Panc1 (cell line): ENCODE measurements at regions not wholly inside any gene's neighbourhood (a gene's known extent, or its start where the extent isn't known, plus 50 kb on each side); places are given as distances from the start of the nearest gene placed in this dataset.

Experiments used
- ATAC-seq: fragments of 200-7000 bp; cut with Tn5 transposase; 2 replicates; pipeline ENCODE4 v1.9.1; 2020; ENCODE audit warnings: mild to moderate bottlenecking, moderate library complexity
- BruUV-seq: library from RNA; stranded (reverse); fragments of 400-500 nt; replicated peaks from 2 replicates; lab custom pipeline; 2021; lab: Mats Ljungman, UMichigan
- CTCF ChIA-PET: fragments of 300-600 bp; sonication (Branson Sonifier 250); formaldehyde crosslinking; loops from one replicate; lab custom pipeline; 2022; ENCODE audit warnings: antibody characterized with exemption; lab: Charles Lee
- POLR2A ChIA-PET: fragments of 300-600 bp; sonication (Branson Sonifier 250); formaldehyde crosslinking; loops from one replicate; lab custom pipeline; 2022; ENCODE audit warnings: antibody characterized with exemption; lab: Charles Lee
- DNase-seq: peaks from one replicate; pipeline ENCODE4 v3.0.0-alpha.2; 2010; ENCODE audit warnings: low read depth, low spot score
- H3K27ac ChIP-seq: 2 replicates; pipeline ENCODE4 v1.5.1; 2011; ENCODE audit warnings: mild to moderate bottlenecking, low read length, inconsistent platforms
- H3K27me3 ChIP-seq: fragments of 200-500 bp; sonication (Bioruptor generic); 2 replicates; pipeline ENCODE4 v1.6.0; 2014; ENCODE audit warnings: low read length, inconsistent platforms; ENCODE audit not compliant: control insufficient read depth, insufficient read depth
- H3K36me3 ChIP-seq: fragments of 200-500 bp; sonication (Bioruptor generic); 2 replicates; pipeline ENCODE4 v1.5.1; 2014; ENCODE audit warnings: inconsistent platforms, mild to moderate bottlenecking, low read length, moderate library complexity; ENCODE audit not compliant: control insufficient read depth, insufficient read depth
- H3K4me1 ChIP-seq: 2 replicates; pipeline ENCODE4 v1.5.1; 2011; ENCODE audit warnings: inconsistent platforms, mild to moderate bottlenecking, low read length, moderate library complexity; ENCODE audit not compliant: control insufficient read depth, insufficient read depth
- H3K4me3 ChIP-seq, 2 experiments: 2 replicates each; pipeline ENCODE4 v1.5.1; 2011 to 2012; ENCODE audit warnings: low read depth in 2 of 2, low read length in 2 of 2, mild to moderate bottlenecking in 2 of 2, inconsistent platforms in 1 of 2, moderate library complexity in 1 of 2
- H3K9me3 ChIP-seq: fragments of 200-500 bp; sonication (Bioruptor generic); 2 replicates; pipeline ENCODE4 v1.5.1; 2014; ENCODE audit warnings: low read depth, mild to moderate bottlenecking, inconsistent platforms, low read length, moderate library complexity; ENCODE audit not compliant: control insufficient read depth, insufficient read depth
- POLR2AphosphoS5 ChIP-seq: IDR thresholded peaks from 2 replicates; pipeline ENCODE4 v1.6.1; 2012; ENCODE audit warnings: mild to moderate bottlenecking, low read depth, low read length, moderate library complexity
- SIN3A ChIP-seq: IDR thresholded peaks from 2 replicates; pipeline ENCODE4 v1.6.1; 2012; ENCODE audit warnings: low read depth, mild to moderate bottlenecking, low read length, moderate library complexity, borderline replicate concordance; ENCODE audit not compliant: insufficient read depth
- TCF7L2 ChIP-seq: IDR thresholded peaks from 2 replicates; pipeline ENCODE4 v1.6.1; 2011; ENCODE audit warnings: mild to moderate bottlenecking, low read depth, low read length, inconsistent platforms
- in situ Hi-C: cut with HindIII; loops from 2 replicates; pipeline ENCODE4 v1.10.0; 2016; ENCODE audit warnings: low sequenced_read_pairs, low pct_unique_long_range_greater_than_20kb
- intact Hi-C: fragments of 100-400 bp; cut with micrococcal nuclease; formaldehyde crosslinking; loops from one replicate; pipeline ENCODE4 v1.10.0; 2022; ENCODE audit not compliant: unreplicated experiment
- TF ChIP-seq, protein P1 (sequence below), 2 experiments: IDR thresholded peaks; 2 replicates each; pipeline ENCODE4 v1.6.1; 2011 to 2012; ENCODE audit warnings: low read depth in 2 of 2, control low read depth in 1 of 2, low read length in 1 of 2, mild to moderate bottlenecking in 1 of 2, moderate library complexity in 1 of 2; ENCODE audit not compliant: insufficient read depth in 1 of 2
- TF ChIP-seq, protein P2 (sequence below): fragments of 450-650 bp; IDR thresholded peaks from 2 replicates; pipeline ENCODE4 v1.5.1; 2017; ENCODE audit warnings: mild to moderate bottlenecking

DNA sequence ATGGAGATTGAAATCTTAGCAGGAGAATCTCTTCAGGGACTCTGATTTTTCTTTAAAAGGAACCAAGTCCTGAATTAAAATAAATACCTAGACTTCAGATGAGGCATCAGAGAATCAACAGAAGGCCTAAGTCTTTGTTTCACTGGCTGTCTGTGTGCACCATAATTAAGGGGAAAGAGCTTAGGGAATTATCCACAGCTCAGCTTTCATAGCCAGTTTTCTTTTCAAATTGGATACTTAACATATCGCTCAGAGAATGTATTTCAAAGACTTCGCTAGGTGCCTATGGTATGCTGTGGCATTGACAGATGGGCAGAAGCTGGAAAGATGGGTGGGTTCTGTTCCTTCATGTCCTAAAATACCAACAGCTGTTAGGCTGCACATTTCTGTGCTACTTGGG is 325.8 kb downstream of the TMEM38B start:
- in situ Hi-C loops = no loop called here
- Histone ChIP-seq H3K4me1 (no peaks in the 10 kb centered on the region), H3K27ac (no peak overlapping the region), H3K4me3 (no peak overlapping the region), H3K9me3 (no peaks in the 10 kb centered on the region), H3K27me3 (no peaks in the 10 kb centered on the region), H3K36me3 (no peaks in the 10 kb centered on the region)
- TF ChIP-seq, protein P1, sequence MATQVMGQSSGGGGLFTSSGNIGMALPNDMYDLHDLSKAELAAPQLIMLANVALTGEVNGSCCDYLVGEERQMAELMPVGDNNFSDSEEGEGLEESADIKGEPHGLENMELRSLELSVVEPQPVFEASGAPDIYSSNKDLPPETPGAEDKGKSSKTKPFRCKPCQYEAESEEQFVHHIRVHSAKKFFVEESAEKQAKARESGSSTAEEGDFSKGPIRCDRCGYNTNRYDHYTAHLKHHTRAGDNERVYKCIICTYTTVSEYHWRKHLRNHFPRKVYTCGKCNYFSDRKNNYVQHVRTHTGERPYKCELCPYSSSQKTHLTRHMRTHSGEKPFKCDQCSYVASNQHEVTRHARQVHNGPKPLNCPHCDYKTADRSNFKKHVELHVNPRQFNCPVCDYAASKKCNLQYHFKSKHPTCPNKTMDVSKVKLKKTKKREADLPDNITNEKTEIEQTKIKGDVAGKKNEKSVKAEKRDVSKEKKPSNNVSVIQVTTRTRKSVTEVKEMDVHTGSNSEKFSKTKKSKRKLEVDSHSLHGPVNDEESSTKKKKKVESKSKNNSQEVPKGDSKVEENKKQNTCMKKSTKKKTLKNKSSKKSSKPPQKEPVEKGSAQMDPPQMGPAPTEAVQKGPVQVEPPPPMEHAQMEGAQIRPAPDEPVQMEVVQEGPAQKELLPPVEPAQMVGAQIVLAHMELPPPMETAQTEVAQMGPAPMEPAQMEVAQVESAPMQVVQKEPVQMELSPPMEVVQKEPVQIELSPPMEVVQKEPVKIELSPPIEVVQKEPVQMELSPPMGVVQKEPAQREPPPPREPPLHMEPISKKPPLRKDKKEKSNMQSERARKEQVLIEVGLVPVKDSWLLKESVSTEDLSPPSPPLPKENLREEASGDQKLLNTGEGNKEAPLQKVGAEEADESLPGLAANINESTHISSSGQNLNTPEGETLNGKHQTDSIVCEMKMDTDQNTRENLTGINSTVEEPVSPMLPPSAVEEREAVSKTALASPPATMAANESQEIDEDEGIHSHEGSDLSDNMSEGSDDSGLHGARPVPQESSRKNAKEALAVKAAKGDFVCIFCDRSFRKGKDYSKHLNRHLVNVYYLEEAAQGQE (IDR thresholded peaks at IDR 0.05; ENCODE audit: insufficient read depth in 1 of 2, low read depth in 2 of 2, low read length in 1 of 2) = no peak
- TF ChIP-seq TCF7L2 (no peak), SIN3A (no peak), POLR2AphosphoS5 (no peak)
- TF ChIP-seq, protein P2, sequence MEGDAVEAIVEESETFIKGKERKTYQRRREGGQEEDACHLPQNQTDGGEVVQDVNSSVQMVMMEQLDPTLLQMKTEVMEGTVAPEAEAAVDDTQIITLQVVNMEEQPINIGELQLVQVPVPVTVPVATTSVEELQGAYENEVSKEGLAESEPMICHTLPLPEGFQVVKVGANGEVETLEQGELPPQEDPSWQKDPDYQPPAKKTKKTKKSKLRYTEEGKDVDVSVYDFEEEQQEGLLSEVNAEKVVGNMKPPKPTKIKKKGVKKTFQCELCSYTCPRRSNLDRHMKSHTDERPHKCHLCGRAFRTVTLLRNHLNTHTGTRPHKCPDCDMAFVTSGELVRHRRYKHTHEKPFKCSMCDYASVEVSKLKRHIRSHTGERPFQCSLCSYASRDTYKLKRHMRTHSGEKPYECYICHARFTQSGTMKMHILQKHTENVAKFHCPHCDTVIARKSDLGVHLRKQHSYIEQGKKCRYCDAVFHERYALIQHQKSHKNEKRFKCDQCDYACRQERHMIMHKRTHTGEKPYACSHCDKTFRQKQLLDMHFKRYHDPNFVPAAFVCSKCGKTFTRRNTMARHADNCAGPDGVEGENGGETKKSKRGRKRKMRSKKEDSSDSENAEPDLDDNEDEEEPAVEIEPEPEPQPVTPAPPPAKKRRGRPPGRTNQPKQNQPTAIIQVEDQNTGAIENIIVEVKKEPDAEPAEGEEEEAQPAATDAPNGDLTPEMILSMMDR = no peak
- no TSS peak for BruUV-seq
- ChIA-PET CTCF (no interaction called here), POLR2A (no interaction called here)
- intact Hi-C loops = no loop called here
- DNase-seq (no peak), ATAC-seq (no peak)

DNA sequence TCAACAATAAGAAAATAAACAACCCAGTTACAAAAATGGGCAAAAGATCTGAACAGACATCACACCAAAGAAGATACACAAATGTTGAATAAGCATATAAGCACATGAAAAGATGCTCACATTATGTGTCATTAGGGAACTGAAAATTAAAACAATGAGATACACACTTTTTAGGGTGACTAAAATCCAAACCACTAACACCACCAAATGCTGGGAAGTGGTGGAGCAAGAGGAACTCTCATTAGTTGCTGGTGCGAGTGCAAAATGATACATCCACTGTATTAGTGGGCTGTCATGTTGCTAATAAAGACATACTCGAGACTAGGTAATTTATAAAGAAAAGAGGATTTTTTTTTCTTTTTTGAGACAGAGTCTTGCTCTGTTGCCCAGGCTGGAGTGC is 329.1 kb downstream of the TMEM38B start:
- Histone ChIP-seq H3K27ac (no peak overlapping the region), H3K4me1 (no peaks in the 10 kb centered on the region), H3K36me3 (no peaks in the 10 kb centered on the region), H3K9me3 (no peaks in the 10 kb centered on the region), H3K4me3 (no peak overlapping the region), H3K27me3 (no peaks in the 10 kb centered on the region)
- intact Hi-C loops (no loop called here), in situ Hi-C loops (no loop called here)
- ATAC-seq (no peak), DNase-seq (no peak)
- POLR2A ChIA-PET = no interaction called here
- no TSS peak for BruUV-seq
- CTCF ChIA-PET = no interaction called here
- TF ChIP-seq, protein P2 = no peak
- TF ChIP-seq, protein P1 (IDR thresholded peaks at IDR 0.05; ENCODE audit: insufficient read depth in 1 of 2, low read depth in 2 of 2, low read length in 1 of 2) = no peak
- TF ChIP-seq POLR2AphosphoS5 (no peak), SIN3A (no peak), TCF7L2 (no peak)
